Ovary (tissue), 3 donors: ENCODE measurements at regions not wholly inside any gene's neighbourhood (a gene's known extent, or its start where the extent isn't known, plus 50 kb on each side); places are given as distances from the start of the nearest gene placed in this dataset.

Experiments
- EP300 ChIP-seq: sonication (generic); formaldehyde crosslinking; IDR thresholded peaks from one replicate; pipeline ENCODE4 v1.6.1; 2017; ENCODE audit warnings: antibody characterized with exemption
- TF ChIP-seq, protein P1 (sequence below), 3 donors: fragments of 450-650 bp in 2 of 3; fragments of 200-600 bp in 1 of 3; IDR thresholded peaks; one replicate each; pipeline versions ENCODE4 v1.5.1 to v1.8.0; 2016 to 2022; ENCODE audit warnings: antibody characterized with exemption in 3 of 3, mild to moderate bottlenecking in 1 of 3
- donor health status: DM: no; HTN: no; CAD: no.

DNA sequence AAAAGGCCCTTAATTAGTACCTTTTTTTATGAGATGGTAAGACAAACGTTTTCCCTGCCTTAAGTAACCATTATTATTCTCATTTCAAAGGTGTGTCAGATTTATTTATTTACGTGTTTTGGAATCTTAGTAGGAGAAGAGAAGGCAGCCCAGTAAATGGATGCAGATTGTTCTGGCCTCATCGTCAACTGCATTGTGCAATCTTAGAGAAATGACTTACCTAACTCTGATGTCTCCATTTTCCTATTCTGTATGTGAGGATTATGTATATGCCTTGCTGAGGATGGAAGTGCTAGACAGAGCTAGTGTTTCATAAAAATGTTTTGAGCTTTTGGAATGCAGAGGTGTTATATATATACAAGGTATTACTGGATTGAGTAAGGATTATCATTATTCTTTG, 97.0 kb upstream of the JAG1 start:
- TF ChIP-seq, protein P1, sequence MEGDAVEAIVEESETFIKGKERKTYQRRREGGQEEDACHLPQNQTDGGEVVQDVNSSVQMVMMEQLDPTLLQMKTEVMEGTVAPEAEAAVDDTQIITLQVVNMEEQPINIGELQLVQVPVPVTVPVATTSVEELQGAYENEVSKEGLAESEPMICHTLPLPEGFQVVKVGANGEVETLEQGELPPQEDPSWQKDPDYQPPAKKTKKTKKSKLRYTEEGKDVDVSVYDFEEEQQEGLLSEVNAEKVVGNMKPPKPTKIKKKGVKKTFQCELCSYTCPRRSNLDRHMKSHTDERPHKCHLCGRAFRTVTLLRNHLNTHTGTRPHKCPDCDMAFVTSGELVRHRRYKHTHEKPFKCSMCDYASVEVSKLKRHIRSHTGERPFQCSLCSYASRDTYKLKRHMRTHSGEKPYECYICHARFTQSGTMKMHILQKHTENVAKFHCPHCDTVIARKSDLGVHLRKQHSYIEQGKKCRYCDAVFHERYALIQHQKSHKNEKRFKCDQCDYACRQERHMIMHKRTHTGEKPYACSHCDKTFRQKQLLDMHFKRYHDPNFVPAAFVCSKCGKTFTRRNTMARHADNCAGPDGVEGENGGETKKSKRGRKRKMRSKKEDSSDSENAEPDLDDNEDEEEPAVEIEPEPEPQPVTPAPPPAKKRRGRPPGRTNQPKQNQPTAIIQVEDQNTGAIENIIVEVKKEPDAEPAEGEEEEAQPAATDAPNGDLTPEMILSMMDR (IDR thresholded peaks at IDR 0.05): no peak
- TF ChIP-seq EP300: no peak
